CD14-positive monocyte (primary cell): ENCODE measurements at regions not wholly inside any gene's neighbourhood (a gene's known extent, or its start where the extent isn't known, plus 50 kb on each side); places are given as distances from the start of the nearest gene placed in this dataset.
A peak's percentile ranks its signal among the peaks of the same experiment; 100 is the strongest.

Source experiments
- DNase-seq, 3 donors: peaks; one replicate each; pipeline ENCODE4 v3.0.0-alpha.2; 2011 to 2022
- H2AFZ ChIP-seq: 2 replicates; pipeline ENCODE4 v1.6.0; 2012; ENCODE audit warnings: mild to moderate bottlenecking, low read depth, low read length, inconsistent platforms; ENCODE audit not compliant: insufficient read depth, poor library complexity, severe bottlenecking
- H3K27ac ChIP-seq, 2 donors: 1 replicate in 1 of 2; 2 replicates in 1 of 2; pipeline ENCODE4 v1.5.1; 2012 to 2013; ENCODE audit warnings: low read length in 2 of 2, control low read depth in 1 of 2, inconsistent platforms in 1 of 2, low read depth in 1 of 2, mild to moderate bottlenecking in 1 of 2
- H3K27me3 ChIP-seq, 2 donors: one replicate each; pipeline versions ENCODE4 v1.6.0 to v1.6.1; 2011 to 2013; ENCODE audit warnings: low read length in 2 of 2; ENCODE audit not compliant: control insufficient read depth in 2 of 2, insufficient read depth in 2 of 2
- H3K36me3 ChIP-seq, 2 donors: replicated peaks in 1 of 2; 1 replicate in 1 of 2; 2 replicates in 1 of 2; pipeline versions ENCODE4 v1.5.1 to v1.6.1; 2012 to 2013; ENCODE audit warnings: low read length in 2 of 2, control low read depth in 1 of 2, inconsistent platforms in 1 of 2, mild to moderate bottlenecking in 1 of 2; ENCODE audit not compliant: insufficient read depth in 2 of 2, control insufficient read depth in 1 of 2
- H3K4me1 ChIP-seq, 2 donors: 1 replicate in 1 of 2; 2 replicates in 1 of 2; pipeline versions ENCODE4 v1.5.1 to v1.6.1; 2012 to 2013; ENCODE audit warnings: low read length in 2 of 2, control low read depth in 1 of 2, inconsistent platforms in 1 of 2, mild to moderate bottlenecking in 1 of 2, moderate library complexity in 1 of 2; ENCODE audit not compliant: insufficient read depth in 2 of 2, control insufficient read depth in 1 of 2
- H3K4me2 ChIP-seq: replicated peaks from 2 replicates; pipeline ENCODE3; 2012; ENCODE audit warnings: low read length, moderate library complexity, mild to moderate bottlenecking; ENCODE audit not compliant: poor library complexity, severe bottlenecking; ENCODE audit errors: extremely low read depth
- H3K4me3 ChIP-seq, 3 experiments: fragments of 200-600 bp in 1 of 3; sonication (generic) in 1 of 3; replicated peaks in 1 of 3; 1 replicate in 2 of 3; 2 replicates in 1 of 3; pipeline ENCODE4 v1.5.1; 2011 to 2013; ENCODE audit warnings: low read length in 3 of 3, mild to moderate bottlenecking in 3 of 3, control low read depth in 2 of 3, low read depth in 2 of 3, inconsistent platforms in 1 of 3, moderate library complexity in 1 of 3
- H3K79me2 ChIP-seq: 2 replicates; pipeline ENCODE4 v1.6.0; 2012; ENCODE audit warnings: mild to moderate bottlenecking, control low read depth, inconsistent platforms, low read length, moderate library complexity; ENCODE audit not compliant: insufficient read depth
- H3K9ac ChIP-seq: 2 replicates; pipeline ENCODE4 v1.6.0; 2017; ENCODE audit warnings: low read length, mild to moderate bottlenecking; ENCODE audit not compliant: insufficient read depth, poor library complexity, severe bottlenecking
- H3K9me3 ChIP-seq, 2 donors: replicated peaks in 1 of 2; 1 replicate in 1 of 2; 2 replicates in 1 of 2; pipeline versions ENCODE4 v1.5.1 to v1.6.1; 2012 to 2013; ENCODE audit warnings: low read length in 2 of 2, control low read depth in 1 of 2; ENCODE audit not compliant: control insufficient read depth in 1 of 2, insufficient read depth in 1 of 2
- H4K20me1 ChIP-seq: 2 replicates; pipeline ENCODE4 v1.6.0; 2012; ENCODE audit warnings: mild to moderate bottlenecking, low read length, control low read depth, moderate library complexity; ENCODE audit not compliant: insufficient read depth
- H3K27ac Mint-ChIP-seq, 7 donors: one replicate each; pipeline ENCODE4 v1.8.0; 2020; ENCODE audit warnings: mild to moderate bottlenecking in 7 of 7, mixed read lengths in 7 of 7, moderate library complexity in 6 of 7, inconsistent platforms in 2 of 7
- H3K27me3 Mint-ChIP-seq, 3 donors: one replicate each; pipeline ENCODE4 v1.8.0; 2021 to 2022; ENCODE audit warnings: low read depth in 3 of 3, mild to moderate bottlenecking in 3 of 3, mixed read lengths in 3 of 3, moderate library complexity in 3 of 3, inconsistent platforms in 1 of 3
- H3K36me3 Mint-ChIP-seq, 2 donors: one replicate each; pipeline ENCODE4 v1.8.0; 2020; ENCODE audit warnings: mixed read lengths in 2 of 2, inconsistent platforms in 1 of 2, mild to moderate bottlenecking in 1 of 2
- H3K4me1 Mint-ChIP-seq: one replicate; pipeline ENCODE4 v1.8.0; 2020; ENCODE audit warnings: mild to moderate bottlenecking, mixed read lengths
- H3K4me3 Mint-ChIP-seq, 2 donors: one replicate each; pipeline ENCODE4 v1.8.0; 2020; ENCODE audit warnings: mild to moderate bottlenecking in 2 of 2, mixed read lengths in 2 of 2, moderate library complexity in 1 of 2
- H3K9me3 Mint-ChIP-seq, 7 donors: one replicate each; pipeline ENCODE4 v1.8.0; 2020 to 2022; ENCODE audit warnings: mixed read lengths in 7 of 7, mild to moderate bottlenecking in 6 of 7, moderate library complexity in 6 of 7, inconsistent platforms in 2 of 7
- CTCF ChIP-seq: fragments of 200-600 bp; IDR thresholded peaks from one replicate; pipeline ENCODE4 v1.8.0; 2022; ENCODE audit warnings: antibody characterized with exemption, mild to moderate bottlenecking
- WGBS: methylation state at CpG from one replicate; pipeline ENCODE4 v1.1.5; 2013; ENCODE audit warnings: missing lambda C conversion rate; ENCODE audit not compliant: insufficient coverage; 5-methylcytosine and 5-hydroxymethylcytosine counted together
- intact Hi-C, 2 donors: fragments of 100-400 bp; cut with micrococcal nuclease; formaldehyde crosslinking; loops; one replicate each; pipeline versions ENCODE4 v1.15.0 to v1.15.1; 2023

- H3K36me3 Mint-ChIP-seq, result peaks cover 20 to 26% of the 10 kb centered on the region in 2 donors
- TF ChIP-seq CTCF, result no peak
- H3K27ac ChIP-seq, result no peak overlapping the region
- no peak overlapping the region for H3K4me3 ChIP-seq
- no peak overlapping the region for H3K9ac ChIP-seq
- H2AFZ ChIP-seq, result no peak overlapping the region
- DNase-seq, result no peak
- intact Hi-C loops, result no loop called here
- H3K36me3 ChIP-seq, result peaks cover 0 to 5% of the 10 kb centered on the region in 2 donors
- no peak overlapping the region for H3K4me2 ChIP-seq
- H3K27me3 Mint-ChIP-seq, result peaks cover 1 to 3% (median 2%) of the 10 kb centered on the region in 3 donors
- H3K27ac Mint-ChIP-seq, result no peak overlapping the region
- no CpG with 5 or more reads among the region's 4 CpGs for WGBS
- H3K9me3 Mint-ChIP-seq, result peaks cover 0 to 3% (median 0%) of the 10 kb centered on the region in 7 donors
- H4K20me1 ChIP-seq, result no peaks in the 10 kb centered on the region
- peaks cover 8% of the 10 kb centered on the region for H3K79me2 ChIP-seq
- no peak overlapping the region for H3K4me3 Mint-ChIP-seq
- no peaks in the 10 kb centered on the region for H3K27me3 ChIP-seq
- H3K4me1 ChIP-seq, result peaks cover 58 to 70% of the 10 kb centered on the region in 2 donors
- H3K9me3 ChIP-seq, result no peaks in the 10 kb centered on the region
- peaks cover 67% of the 10 kb centered on the region for H3K4me1 Mint-ChIP-seq
These were observed 89.4 kb upstream of the SIRPA start for GRCh38 chr20:1805816-1806215.

- 100% methylated on average over 4 of the region's 4 CpGs for WGBS
- H3K36me3 ChIP-seq, result peaks cover 0 to 5% of the 10 kb centered on the region in 2 donors
- no peak overlapping the region for H3K4me3 Mint-ChIP-seq
- peaks cover 1 to 3% (median 2%) of the 10 kb centered on the region in 3 donors for H3K27me3 Mint-ChIP-seq
- peaks cover 56 to 70% of the 10 kb centered on the region in 2 donors for H3K4me1 ChIP-seq
- peaks cover 8% of the 10 kb centered on the region for H3K79me2 ChIP-seq
- H3K27ac ChIP-seq, result peak overlapping the region; percentile 86 to 95
- no peaks in the 10 kb centered on the region for H3K27me3 ChIP-seq
- peak overlapping the region in 1 of 3 experiments; percentile 78 for H3K4me3 ChIP-seq
- H3K9me3 ChIP-seq, result no peaks in the 10 kb centered on the region
- no peaks in the 10 kb centered on the region for H4K20me1 ChIP-seq
- TF ChIP-seq CTCF, result no peak
- H2AFZ ChIP-seq, result no peak overlapping the region
- peak overlapping the region; percentile 83 for H3K4me2 ChIP-seq
- intact Hi-C loops, result no loop called here
- no peak for DNase-seq
- peak overlapping the region in 5 of 7 donors; percentile 49 to 97 (median 95) for H3K27ac Mint-ChIP-seq
- peaks cover 17 to 22% of the 10 kb centered on the region in 2 donors for H3K36me3 Mint-ChIP-seq
- H3K9me3 Mint-ChIP-seq, result peaks cover 0 to 3% (median 0%) of the 10 kb centered on the region in 7 donors
- peaks cover 65% of the 10 kb centered on the region for H3K4me1 Mint-ChIP-seq
- no peak overlapping the region for H3K9ac ChIP-seq
These were observed 90.0 kb upstream of the SIRPA start for GRCh38 chr20:1805161-1805581.
